NOMO-1 treated with dmso at 0.1 percent for 144 hours (cell line): ENCODE measurements at regions not wholly inside any gene's neighbourhood (a gene's known extent, or its start where the extent isn't known, plus 50 kb on each side); places are given as distances from the start of the nearest gene placed in this dataset.

Source experiments
- DNase-seq: peaks from one replicate; lab custom pipeline; 2025; ENCODE audit not compliant: unreplicated experiment; lab: John Stamatoyannopoulos, UW

GRCh38 chr4:153938994-153939393, 150.1 kb upstream of the SFRP2 start:
- no peak for DNase-seq

- DNase-seq = no peak
Observed at GRCh38 chr4:153937289-153937688, 148.4 kb upstream of the SFRP2 start.

- no peak for DNase-seq
Observed at GRCh38 chr4:153936121-153936520, 147.2 kb upstream of the SFRP2 start.

- peak; percentile 29 for DNase-seq
Observed at GRCh38 chr4:153934688-153935017, 145.8 kb upstream of the SFRP2 start.

GRCh38 chr4:153933915-153934687, 145.2 kb upstream of the SFRP2 start:
- peak; percentile 34 for DNase-seq

GRCh38 chr4:153931804-153932203, 142.9 kb upstream of the SFRP2 start:
- DNase-seq = no peak

GRCh38 chr4:153929675-153930074, 140.8 kb upstream of the SFRP2 start:
- DNase-seq = no peak

- DNase-seq = no peak
Observed at GRCh38 chr4:153927451-153927850, 138.6 kb upstream of the SFRP2 start.

- DNase-seq = no peak
Observed at GRCh38 chr4:153922148-153922547, 133.3 kb upstream of the SFRP2 start.

- no peak for DNase-seq
Observed at GRCh38 chr4:153919667-153920066, 130.8 kb upstream of the SFRP2 start.

- DNase-seq = no peak
Observed at GRCh38 chr4:153916273-153916755, 127.4 kb upstream of the SFRP2 start.

- no peak for DNase-seq
Observed at GRCh38 chr4:153912301-153912700, 123.4 kb upstream of the SFRP2 start.

GRCh38 chr4:153909672-153910071, 120.8 kb upstream of the SFRP2 start:
- DNase-seq = no peak

GRCh38 chr4:153906231-153906630, 117.3 kb upstream of the SFRP2 start:
- no peak for DNase-seq

- DNase-seq = no peak
Observed at GRCh38 chr4:153905231-153905630, 116.3 kb upstream of the SFRP2 start.

GRCh38 chr4:153904011-153904410, 115.1 kb upstream of the SFRP2 start:
- no peak for DNase-seq

GRCh38 chr4:153901220-153901619, 112.3 kb upstream of the SFRP2 start:
- no peak for DNase-seq

- DNase-seq = no peak
Observed at GRCh38 chr4:153900426-153900825, 111.5 kb upstream of the SFRP2 start.

- no peak for DNase-seq
Observed at GRCh38 chr4:153890761-153891160, 101.9 kb upstream of the SFRP2 start.

- no peak for DNase-seq
Observed at GRCh38 chr4:153887217-153887616, 98.3 kb upstream of the SFRP2 start.

- no peak for DNase-seq
Observed at GRCh38 chr4:153884325-153884724, 95.4 kb upstream of the SFRP2 start.

GRCh38 chr4:153880983-153881382, 92.1 kb upstream of the SFRP2 start:
- DNase-seq = no peak

- DNase-seq = peak; percentile 21
Observed at GRCh38 chr4:153877898-153878297, 89.0 kb upstream of the SFRP2 start.
